ENCODE measurements at regions not wholly inside any gene's neighbourhood (a gene's known extent, or its start where the extent isn't known, plus 50 kb on each side); places are given as distances from the start of the nearest gene placed in this dataset.
"Not testable (repeated sequence)": the region's sequence is repeated elsewhere in the genome, so short reads cannot be mapped to it uniquely, and the experiment has no call there.

- H3K36me3 ChIP-seq, result no peaks in the 10 kb centered on the region
- TF ChIP-seq, protein P1, sequence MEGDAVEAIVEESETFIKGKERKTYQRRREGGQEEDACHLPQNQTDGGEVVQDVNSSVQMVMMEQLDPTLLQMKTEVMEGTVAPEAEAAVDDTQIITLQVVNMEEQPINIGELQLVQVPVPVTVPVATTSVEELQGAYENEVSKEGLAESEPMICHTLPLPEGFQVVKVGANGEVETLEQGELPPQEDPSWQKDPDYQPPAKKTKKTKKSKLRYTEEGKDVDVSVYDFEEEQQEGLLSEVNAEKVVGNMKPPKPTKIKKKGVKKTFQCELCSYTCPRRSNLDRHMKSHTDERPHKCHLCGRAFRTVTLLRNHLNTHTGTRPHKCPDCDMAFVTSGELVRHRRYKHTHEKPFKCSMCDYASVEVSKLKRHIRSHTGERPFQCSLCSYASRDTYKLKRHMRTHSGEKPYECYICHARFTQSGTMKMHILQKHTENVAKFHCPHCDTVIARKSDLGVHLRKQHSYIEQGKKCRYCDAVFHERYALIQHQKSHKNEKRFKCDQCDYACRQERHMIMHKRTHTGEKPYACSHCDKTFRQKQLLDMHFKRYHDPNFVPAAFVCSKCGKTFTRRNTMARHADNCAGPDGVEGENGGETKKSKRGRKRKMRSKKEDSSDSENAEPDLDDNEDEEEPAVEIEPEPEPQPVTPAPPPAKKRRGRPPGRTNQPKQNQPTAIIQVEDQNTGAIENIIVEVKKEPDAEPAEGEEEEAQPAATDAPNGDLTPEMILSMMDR (IDR thresholded peaks at IDR 0.05), result no peak
- H3K4me3 ChIP-seq (ENCODE audit: low read depth in 1 of 2, low read length in 1 of 2), result no peak overlapping the region
- no peaks in the 10 kb centered on the region for H3K27me3 ChIP-seq
- no peak overlapping the region for H3K27ac ChIP-seq
- no peaks in the 10 kb centered on the region for H3K4me1 ChIP-seq (ENCODE audit: control insufficient read depth in 1 of 2, insufficient read depth in 1 of 2, low read depth in 1 of 2, low read length in 1 of 2)
- H3K9me3 ChIP-seq, result no peaks in the 10 kb centered on the region
These were observed 714.6 kb downstream of the CD109 start for GRCh38 chr6:74410630-74411029.

- no peaks in the 10 kb centered on the region for H3K36me3 ChIP-seq
- no peaks in the 10 kb centered on the region for H3K9me3 ChIP-seq
- no peak overlapping the region for H3K27ac ChIP-seq
- TF ChIP-seq, protein P1 (IDR thresholded peaks at IDR 0.05), result no peak
- no peaks in the 10 kb centered on the region for H3K27me3 ChIP-seq
- H3K4me1 ChIP-seq (ENCODE audit: control insufficient read depth in 1 of 2, insufficient read depth in 1 of 2, low read depth in 1 of 2, low read length in 1 of 2), result no peaks in the 10 kb centered on the region
- H3K4me3 ChIP-seq (ENCODE audit: low read depth in 1 of 2, low read length in 1 of 2), result no peak overlapping the region
These were observed 713.4 kb downstream of the CD109 start for GRCh38 chr6:74409447-74409846.

- TF ChIP-seq, protein P1 (IDR thresholded peaks at IDR 0.05), result no peak
- no peaks in the 10 kb centered on the region for H3K9me3 ChIP-seq
- no peak overlapping the region for H3K4me3 ChIP-seq (ENCODE audit: low read depth in 1 of 2, low read length in 1 of 2)
- no peaks in the 10 kb centered on the region for H3K4me1 ChIP-seq (ENCODE audit: control insufficient read depth in 1 of 2, insufficient read depth in 1 of 2, low read depth in 1 of 2, low read length in 1 of 2)
- H3K36me3 ChIP-seq, result no peaks in the 10 kb centered on the region
- H3K27me3 ChIP-seq, result no peaks in the 10 kb centered on the region
- no peak overlapping the region for H3K27ac ChIP-seq
These were observed 712.8 kb downstream of the CD109 start for GRCh38 chr6:74408844-74409243.

DNA sequence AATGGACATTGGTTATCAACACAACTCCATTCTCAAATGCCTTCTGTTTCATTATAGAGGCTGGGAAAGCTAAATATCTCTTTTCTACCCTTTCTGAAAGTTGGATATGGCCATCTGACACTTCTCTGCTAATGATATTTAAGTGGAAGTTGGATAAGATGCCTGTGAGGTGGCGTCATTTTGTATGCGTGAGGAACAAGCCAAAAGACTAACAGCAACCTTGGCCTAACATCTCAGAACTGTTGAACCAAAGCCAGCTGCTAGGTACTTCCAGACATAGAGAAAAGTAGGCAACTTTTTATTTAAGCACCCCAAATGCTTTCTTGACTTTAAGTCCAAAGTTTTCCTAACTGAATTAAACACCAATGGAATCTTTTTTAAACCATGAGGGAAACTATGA is 708.4 kb downstream of the CD109 start:
- Histone ChIP-seq H3K27me3 (no peaks in the 10 kb centered on the region), H3K36me3 (no peaks in the 10 kb centered on the region), H3K27ac (no peak overlapping the region), H3K4me1 (ENCODE audit: control insufficient read depth in 1 of 2, insufficient read depth in 1 of 2, low read depth in 1 of 2, low read length in 1 of 2) (no peaks in the 10 kb centered on the region), H3K4me3 (ENCODE audit: low read depth in 1 of 2, low read length in 1 of 2) (no peak overlapping the region), H3K9me3 (no peaks in the 10 kb centered on the region)
- TF ChIP-seq, protein P1 (IDR thresholded peaks at IDR 0.05), result no peak

DNA sequence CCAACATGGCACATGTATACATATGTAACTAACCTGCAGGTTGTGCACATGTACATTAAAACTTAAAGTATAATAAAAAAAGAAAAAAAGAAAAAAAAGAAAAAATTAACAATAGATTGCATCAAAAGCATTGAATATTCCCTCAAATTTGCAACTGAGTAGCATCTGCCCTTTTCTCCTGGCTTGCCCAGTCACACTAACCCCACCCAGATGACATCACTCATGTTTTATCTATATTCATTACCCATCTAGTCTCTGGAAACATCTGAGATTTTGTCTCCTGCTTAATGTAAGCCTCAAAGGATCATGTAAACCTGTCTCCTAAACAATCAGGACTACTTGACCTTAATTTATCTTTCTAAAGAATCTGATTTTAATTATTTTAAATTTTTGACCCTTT is 706.8 kb downstream of the CD109 start:
- no peaks in the 10 kb centered on the region for H3K27me3 ChIP-seq
- no peaks in the 10 kb centered on the region for H3K4me1 ChIP-seq (ENCODE audit: control insufficient read depth in 1 of 2, insufficient read depth in 1 of 2, low read depth in 1 of 2, low read length in 1 of 2)
- no peaks in the 10 kb centered on the region for H3K9me3 ChIP-seq
- no peak overlapping the region for H3K4me3 ChIP-seq (ENCODE audit: low read depth in 1 of 2, low read length in 1 of 2)
- H3K27ac ChIP-seq, result no peak overlapping the region
- H3K36me3 ChIP-seq, result no peaks in the 10 kb centered on the region
- TF ChIP-seq, protein P1 (IDR thresholded peaks at IDR 0.05), result no peak

GRCh38 chr6:74378437-74378836 is 682.4 kb downstream of the CD109 start:
- H3K4me1 ChIP-seq (ENCODE audit: control insufficient read depth in 1 of 2, insufficient read depth in 1 of 2, low read depth in 1 of 2, low read length in 1 of 2); H3K9me3 ChIP-seq; H3K4me3 ChIP-seq (ENCODE audit: low read depth in 1 of 2, low read length in 1 of 2); H3K27ac ChIP-seq; H3K36me3 ChIP-seq; H3K27me3 ChIP-seq: not testable (repeated sequence)
